ENCODE measurements at regions not wholly inside any gene's neighbourhood (a gene's known extent, or its start where the extent isn't known, plus 50 kb on each side); places are given as distances from the start of the nearest gene placed in this dataset.

DNA sequence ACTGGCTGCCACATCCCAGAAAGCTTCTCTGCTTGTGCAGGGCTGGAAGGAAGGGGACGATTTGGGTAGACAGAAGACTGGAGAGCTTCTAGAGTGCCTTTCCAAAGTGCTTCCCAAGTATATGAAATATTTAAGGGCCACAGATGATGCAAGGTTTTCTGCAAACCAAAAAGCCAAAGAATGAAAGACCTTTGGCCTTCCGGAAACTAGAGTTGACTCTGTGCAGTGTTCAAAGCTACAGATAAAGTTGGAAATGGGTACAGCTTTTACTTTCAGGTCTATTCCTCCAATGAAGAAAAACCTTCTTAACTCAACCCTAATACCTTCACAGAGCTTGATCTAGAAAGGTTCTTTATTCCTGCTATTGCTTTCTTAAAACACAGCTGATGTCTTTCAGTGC is 253.0 kb upstream of the KLHL29 start:
- no peak for DNase-seq (ENCODE audit: low read depth)

DNA sequence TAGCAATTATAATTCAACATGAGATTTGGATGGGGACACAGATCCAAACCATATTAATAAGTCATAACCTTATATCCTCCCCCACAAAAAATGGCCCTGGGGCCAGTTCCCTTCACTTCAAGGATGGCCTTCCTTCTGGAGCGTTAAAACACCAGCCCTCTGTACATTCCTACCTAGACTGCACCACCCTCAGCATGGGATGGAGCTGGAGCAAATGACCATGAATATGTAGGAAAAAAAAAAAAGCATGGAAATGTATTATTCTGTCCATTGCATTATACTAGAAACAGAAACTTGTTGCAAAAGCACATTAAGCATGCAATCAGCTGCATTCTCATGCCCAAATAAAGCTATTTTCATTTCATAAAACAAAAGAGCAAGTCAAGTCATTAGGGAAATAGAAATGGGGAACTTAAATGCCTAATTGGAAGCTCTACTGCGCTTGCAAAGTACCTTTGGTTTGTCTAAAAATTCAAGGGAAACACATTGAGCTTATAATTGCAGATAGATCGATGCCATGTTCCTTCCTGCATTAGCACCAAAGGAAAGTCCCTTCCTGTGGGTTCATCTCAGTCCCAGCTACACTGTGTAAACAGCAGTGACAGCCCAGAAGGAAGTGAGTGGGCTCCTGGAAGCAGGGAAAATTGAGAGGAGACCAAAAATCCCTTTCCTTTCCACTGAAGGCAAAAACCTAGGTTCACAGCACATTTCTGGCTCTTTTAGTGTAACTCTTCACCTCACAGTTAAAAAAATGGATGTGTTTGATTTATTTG is 252.0 kb upstream of the KLHL29 start:
- no peak for DNase-seq (ENCODE audit: low read depth)

DNA sequence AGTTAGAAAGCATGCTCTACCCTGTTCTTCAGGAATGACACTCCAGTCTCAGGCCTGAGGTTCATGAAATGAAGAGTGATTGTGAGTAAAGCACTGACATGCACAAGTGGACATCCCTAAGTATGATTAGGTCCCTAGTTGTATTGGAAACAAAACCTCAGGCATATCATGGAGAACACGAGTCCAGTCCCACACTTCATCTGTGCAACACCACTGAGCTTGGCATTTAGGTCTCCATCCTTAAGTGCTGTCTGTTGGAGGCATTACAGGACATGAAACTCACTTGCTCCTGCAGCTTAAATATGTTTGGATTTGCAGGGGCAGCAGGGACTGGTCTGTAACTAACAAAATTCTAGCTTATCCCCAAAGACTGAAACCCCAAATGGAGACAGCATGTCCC is 250.3 kb upstream of the KLHL29 start:
- DNase-seq (ENCODE audit: low read depth): no peak

DNA sequence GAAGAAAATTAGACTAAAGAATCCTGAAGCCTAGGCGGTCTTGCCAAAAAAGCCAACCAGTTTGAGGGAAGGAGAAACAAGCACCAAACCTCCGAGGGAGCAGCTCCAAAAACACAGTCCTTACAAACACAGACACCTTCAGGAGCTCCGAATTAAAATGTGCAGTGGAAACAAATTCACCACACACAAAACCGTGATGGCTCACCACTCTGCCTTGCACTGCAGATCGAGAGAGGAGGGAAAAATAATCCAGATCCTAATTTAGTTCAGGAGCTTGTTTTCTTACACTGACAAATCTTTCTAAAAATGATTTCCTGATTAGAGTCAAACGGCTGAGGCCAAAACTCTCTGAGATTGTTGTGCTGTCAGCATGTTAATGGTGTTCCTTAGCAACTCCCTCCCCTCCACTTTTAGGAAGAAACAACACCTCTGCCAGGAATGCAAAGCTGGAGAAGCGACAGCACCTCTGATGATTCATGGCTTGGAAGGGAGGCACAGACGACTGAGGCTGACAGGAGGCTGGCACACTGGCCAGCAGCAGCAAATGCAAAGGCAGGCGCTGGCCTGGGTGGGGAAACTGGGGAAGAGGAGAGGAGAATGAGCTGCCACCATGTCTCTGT is 249.4 kb upstream of the KLHL29 start:
- DNase-seq (ENCODE audit: low read depth): no peak

DNA sequence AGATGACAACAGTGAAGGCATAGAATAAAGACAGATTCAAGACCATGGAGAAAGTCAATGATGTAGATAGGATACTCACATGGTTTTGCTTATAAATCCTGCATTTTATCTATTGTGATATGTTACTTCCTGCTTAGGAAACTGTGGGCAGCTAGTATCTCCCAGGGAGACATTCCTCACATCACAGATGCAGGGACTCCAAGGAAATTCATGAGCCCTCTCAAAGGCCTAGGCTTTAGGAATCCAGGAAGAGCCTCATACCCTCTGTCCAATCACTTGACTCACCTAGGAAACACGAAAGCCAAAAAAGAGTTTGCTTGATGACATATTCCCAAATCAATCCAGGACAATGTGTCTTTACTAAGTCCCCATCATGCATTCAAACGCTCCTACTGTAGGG is 247.8 kb upstream of the KLHL29 start:
- no peak for DNase-seq (ENCODE audit: low read depth)

DNA sequence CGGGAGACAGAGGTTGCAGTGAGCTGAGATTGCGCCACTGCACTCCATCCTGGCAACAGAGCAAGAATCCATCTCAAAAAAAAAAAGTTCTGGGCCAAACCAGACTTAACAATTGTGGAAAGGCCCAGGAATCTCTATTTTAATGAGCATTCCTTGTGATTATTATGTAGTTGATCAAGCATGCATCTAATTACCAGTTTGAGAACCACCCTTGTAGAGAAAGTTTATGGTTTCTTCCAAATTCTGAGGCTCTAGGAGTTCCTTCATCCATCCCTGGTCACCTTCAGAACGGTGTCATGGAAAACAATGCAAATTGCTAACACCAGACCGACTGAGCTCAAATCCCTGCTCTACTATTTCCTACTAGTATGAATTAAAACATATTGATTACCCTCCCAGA is 246.3 kb upstream of the KLHL29 start:
- DNase-seq (ENCODE audit: low read depth): no peak

DNA sequence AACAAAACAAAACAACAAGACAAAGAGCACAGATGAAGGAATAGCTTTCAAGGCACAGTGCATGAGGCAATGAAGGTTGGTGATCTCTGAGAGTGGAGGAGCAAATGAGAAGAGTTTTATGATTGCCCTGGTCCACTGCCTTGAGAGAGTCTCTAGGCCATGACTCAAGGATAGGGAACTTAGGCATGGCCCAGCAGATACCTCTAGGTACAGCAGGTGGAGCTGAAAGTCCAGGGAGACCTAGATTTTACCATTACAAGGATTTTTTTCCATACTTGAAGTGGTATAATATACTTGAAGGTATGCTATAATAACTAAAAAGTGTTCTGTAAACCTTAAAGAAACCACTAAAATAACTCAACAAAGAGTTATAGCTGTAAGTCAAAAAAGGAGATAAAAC is 239.5 kb upstream of the KLHL29 start:
- no peak for DNase-seq (ENCODE audit: low read depth)

DNA sequence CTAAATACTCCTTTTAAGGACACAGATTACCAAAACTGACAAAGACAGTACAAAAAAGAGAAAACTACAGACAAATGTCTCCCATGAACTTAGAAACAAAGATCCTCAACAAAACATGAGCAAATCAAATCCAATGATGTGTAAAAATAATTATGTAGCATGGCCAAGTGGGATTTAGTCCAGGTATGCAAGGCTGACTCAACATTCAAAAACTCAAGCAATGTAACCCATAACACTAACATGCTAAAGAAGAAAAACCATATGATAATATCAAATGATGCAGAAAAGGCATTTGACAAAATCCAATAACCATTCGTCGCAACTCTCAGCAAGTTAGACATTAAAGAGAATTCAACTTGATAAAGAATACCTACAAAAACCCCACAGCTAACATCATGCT is 239.0 kb upstream of the KLHL29 start:
- no peak for DNase-seq (ENCODE audit: low read depth)

DNA sequence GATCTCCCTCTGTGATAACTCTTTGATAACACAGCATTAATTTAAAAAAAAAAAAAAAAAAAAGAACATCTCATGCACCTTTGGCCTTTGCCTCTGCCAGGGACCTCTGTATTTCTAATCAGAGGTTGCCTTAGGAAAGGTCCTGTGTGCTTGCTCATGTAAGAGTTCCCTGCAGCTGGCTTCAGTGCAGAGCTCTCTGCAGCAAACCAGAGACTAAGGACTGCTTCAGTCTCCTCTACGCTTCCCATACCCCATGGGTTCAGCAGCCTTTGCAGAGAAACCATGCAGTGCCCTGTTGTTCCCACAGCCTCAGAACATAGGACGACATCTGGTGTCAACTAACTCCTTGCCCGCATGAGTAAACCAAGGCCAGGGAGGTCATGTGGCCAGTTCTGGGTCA is 236.6 kb upstream of the KLHL29 start:
- DNase-seq (ENCODE audit: low read depth): no peak

DNA sequence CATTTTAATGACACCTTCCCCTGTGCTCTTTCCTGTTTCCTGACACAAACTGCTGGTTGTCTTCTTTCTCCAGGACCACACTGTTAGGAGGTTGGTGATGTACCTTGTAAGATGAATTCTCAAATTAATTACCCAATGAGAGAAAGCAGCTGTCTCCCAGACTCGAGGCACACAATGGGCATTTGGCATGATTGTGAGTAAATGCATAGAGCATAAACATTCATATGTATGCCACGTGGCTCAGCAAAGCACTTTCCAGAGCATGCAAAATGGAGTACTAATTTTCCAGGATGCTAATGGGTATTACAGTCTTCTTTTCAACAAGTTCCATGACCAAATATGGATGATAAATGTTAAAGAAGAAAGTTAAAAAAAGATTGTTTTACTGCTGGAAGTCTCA is 235.2 kb upstream of the KLHL29 start:
- DNase-seq (ENCODE audit: low read depth): no peak

DNA sequence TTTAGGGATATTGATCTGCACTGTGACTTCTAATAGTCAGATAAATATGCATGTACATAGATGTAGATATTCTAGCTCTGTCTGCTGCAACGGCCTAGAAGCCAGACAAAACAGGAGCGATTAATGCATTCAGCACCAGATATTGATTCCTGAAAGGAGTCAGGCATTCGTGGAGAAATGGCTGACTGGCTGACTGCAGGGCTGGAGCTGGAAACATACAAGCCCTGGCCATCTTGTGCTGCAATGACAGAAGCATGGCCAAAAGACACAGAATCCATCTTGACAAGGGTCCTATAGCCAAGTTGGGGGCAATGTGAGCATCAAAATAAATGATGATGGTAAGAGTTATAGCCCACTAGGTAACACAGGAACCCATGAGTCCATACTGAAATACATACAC is 231.5 kb upstream of the KLHL29 start:
- no peak for DNase-seq (ENCODE audit: low read depth)

DNA sequence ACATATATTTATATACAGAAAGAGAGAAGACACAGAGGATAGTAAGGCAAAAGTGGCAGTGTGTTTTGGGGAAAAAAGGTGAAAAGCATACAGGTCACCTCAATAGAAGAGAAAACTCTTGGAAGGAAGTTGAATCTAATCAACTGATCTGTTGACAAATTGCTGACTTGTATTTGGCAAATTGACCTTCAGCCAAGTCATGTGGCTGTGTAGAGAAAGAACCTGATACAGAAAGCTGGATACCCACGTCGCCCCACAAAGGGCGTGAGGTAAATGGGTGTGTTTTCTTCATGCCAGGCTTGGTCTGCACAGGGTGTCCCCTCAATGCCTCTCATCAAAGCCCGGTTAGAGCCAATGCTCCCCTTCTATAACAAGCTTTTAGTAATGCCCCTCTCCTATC is 230.0 kb upstream of the KLHL29 start:
- DNase-seq (ENCODE audit: low read depth): no peak

DNA sequence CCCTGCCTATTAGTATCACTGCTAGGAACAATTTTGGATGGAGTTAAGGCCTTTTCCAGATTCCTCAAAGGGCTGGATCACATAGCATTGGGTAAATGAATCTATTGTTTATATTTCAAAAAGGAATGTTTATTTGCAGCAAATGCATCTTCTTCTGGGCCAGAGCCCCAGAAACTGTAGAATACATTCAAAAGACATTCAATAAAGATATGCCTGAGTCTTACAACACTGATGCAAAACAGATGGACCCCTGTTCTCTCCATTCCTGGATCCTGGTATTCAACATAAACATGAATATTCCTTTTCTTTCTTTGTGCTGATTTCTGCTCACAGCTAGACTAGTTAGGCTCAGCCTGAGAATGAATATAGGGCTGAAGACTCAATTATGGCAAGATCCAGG is 227.2 kb upstream of the KLHL29 start:
- no peak for DNase-seq (ENCODE audit: low read depth)

DNA sequence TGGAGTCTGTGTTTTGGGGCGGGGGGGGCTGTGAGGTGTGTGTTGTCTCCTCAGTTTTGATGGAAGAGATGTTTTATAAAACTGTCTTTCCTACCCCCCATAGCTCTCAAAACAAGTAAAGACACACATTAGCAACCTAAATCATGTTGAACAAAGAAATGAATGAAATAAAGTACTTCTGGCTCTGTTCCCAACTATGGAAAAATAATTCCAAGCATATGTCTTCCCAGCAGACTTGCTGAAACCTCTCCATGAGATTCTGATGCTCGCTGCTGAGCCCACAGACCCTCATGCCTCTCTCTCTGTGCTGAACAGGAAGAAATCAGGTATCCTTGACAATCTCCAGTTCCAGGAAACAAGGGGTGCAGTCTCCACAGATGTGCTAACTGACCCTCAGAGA is 226.7 kb upstream of the KLHL29 start:
- no peak for DNase-seq (ENCODE audit: low read depth)

DNA sequence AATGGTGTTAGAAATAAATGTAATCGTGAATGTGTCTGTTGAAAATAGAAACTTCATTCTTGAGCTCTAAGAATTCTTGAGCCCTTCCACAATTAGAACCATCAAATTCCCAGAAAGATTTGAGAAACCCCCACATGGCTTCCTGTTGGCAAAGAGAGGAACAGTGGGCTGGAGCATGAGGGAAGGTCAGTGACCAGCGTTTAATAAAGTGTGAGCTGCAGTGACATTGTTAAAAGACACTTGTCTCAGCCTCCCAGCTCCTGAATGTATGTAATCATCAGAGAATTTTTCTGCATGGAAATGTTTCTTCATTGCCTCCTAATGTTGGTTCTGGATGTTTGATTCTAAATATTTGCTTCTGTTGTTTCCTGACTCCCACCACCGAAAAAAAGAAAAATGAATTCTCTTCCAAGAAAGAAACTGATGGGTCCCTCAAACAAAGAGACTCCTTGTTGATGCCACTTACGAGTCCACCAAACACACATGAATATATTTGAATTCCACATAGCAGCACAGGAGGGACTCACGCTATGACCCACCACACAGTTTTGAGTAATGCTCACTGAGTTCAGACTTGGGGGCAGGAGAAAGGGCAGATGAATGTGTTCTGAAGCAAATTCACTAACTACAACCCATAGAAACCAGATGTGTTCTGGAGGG is 225.1 kb upstream of the KLHL29 start:
- DNase-seq (ENCODE audit: low read depth): no peak

DNA sequence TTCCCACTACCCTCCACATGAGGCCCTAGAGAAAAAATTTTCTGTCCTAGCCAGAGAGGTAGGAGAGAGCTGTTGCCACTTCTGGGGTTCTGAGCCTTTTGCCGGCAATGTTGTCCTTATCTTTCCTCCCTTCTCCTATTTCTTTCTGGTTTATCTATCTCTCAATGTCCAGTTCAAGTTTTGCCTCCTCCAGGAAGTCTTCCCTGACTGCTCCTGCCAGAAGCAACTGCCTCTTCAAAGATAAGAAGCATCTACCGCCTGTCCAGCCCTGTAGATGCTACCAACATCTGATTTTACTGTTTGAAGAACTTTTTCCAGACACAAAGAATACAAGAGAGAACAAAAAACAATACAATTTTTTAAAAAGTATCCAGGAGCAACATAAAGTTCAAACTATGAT is 220.8 kb upstream of the KLHL29 start:
- no peak for DNase-seq (ENCODE audit: low read depth)

DNA sequence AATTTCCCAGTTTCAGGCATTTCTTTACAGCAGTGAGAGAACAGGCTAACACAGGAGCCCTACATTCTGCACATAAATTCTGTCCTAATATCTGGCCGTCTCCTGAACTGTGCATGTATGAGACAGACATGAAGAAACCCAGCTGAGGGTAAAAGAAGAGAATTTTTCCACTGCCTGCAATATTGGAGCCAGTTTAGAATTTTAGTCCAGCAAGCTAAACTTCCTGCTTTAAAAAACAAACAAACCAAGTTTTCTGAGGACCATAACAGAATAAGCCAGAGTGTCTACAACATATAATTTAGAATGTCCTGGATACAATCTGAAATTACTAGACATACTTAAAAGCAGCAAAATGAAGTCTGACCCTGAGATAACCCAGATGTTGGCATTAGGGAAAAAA is 215.1 kb upstream of the KLHL29 start:
- no peak for DNase-seq (ENCODE audit: low read depth)

DNA sequence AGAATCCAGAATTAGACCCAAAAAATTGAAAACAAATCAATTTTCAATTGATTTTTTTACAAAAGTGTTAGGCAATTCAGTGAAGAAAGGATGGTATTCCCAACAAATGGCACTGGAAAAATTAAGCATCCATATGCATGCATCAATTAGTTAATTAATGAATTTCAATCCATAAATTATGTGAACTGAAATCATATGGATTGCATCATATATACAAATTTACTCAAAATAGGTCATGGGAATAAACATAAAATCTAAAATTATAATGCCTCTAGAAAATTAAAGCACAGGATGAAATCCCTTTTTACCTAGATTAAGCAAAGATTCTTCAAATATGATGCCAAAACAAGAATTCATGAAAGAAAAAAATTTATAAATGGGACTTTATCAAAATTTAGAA is 213.9 kb upstream of the KLHL29 start:
- DNase-seq (ENCODE audit: low read depth): no peak

DNA sequence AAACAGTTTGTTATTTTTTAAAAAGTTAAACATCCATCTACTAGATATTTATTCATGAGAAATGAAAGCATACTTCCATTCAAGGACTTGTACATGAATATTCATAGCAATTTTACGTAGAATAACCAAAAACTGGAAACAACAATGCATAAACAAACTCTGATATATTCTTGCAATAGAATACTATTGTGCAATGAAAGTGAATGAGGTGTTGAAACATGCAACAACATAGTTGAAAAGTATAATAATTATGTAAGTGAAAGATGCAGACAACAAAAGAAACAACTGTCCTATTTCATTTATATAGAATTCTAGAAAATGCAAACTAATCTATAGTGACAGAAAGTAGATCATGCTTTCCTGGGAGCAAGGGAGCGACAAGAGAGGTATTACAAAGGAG is 206.6 kb upstream of the KLHL29 start:
- DNase-seq (ENCODE audit: low read depth): no peak

DNA sequence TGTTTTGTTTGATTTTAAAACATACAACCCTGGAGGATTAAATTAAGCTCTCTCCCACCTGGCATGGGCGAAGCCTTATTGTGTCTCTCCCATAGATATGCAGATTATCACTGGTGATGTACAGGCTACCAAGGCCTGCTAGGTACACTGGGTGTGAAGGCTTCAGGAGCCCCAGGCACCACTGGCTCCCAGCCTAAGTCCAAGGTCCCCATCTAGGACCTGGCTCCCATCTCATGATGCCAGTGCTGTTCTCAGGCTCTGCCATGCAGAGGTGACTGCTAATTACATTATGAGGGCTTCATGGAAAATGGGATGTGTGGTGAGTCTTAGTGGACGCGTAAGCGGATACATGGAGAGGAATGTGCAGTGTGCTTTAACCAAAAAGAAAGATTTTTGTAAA is 201.2 kb upstream of the KLHL29 start:
- DNase-seq (ENCODE audit: low read depth): no peak

DNA sequence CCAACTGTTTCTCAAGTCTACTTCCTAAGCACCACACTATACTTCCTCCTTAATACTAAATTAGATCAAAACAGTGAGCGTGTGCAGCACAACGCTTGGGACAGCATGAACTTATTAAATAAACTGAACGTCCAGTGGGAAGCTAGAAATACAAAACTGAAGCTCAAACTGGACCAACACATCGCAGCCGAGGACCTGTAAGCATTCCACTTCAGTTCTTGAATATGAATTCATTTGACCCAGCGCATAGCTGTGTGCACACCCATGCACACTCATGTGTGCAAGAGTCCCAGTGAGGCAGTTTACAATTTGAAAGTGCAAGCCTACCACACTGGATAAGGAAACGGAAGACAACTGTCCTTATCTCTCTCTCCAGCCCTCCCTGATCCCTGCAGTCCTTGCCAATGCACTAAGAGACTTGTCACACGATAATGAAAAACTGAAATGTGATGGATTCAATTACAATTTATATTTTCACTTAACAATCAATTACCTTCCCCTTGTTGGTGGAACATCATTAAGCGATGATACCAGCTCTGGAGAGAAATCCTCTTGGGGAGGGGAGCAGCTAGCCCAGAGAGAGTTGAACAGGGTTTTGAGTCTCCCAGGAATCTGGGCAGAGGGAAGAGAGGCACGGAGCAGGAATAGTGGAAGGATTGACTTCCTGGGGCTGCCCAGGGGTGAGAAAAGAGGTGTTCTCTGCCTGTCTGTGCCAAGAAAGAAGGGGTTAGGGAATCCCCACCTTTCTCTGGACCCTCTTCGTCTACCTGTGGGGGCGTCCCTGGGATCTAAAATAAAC is 186.5 kb upstream of the KLHL29 start:
- no peak for DNase-seq (ENCODE audit: low read depth)

DNA sequence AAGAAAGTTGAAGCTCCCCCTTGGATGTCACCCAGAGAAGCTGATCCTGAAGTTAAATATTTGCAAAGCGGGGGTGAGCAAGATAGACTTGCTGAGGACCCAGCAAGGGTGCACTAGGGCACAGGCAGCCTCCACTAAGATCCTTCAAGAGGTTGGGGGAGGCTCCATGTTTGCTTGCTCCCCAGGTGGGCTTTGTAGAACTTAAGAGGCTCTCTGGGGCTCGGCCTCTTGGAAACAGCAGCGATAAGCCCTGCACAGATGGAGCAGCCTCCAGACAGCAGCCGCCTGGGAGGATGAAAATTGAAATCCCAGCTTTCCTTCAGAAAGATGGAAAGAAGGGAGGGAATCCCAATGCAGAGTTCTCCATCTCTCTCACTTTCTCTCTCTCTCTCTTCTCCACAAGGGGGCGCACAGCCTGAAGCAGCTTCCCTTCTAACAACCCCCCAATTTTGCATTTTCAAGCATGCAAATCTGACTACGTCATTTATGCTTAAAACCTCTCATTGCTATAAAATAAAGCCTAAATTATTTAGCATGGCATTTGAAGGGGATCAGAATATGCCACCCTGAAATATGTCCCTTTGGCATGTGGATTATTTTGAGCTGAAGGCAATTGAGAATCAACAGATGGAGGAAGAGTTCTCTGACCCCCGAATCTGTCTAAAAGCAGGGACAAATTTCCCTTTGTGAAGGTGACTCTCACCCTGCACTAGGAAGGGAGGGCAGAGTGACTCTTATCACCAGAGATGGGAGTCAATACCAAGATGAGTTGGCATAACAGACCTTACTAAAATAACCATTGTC is 185.7 kb upstream of the KLHL29 start:
- no peak for DNase-seq (ENCODE audit: low read depth)

Data from non-pigmented ciliary epithelial cell (primary cell).